OCI-LY7 (cell line): ENCODE measurements at regions not wholly inside any gene's neighbourhood (a gene's known extent, or its start where the extent isn't known, plus 50 kb on each side); places are given as distances from the start of the nearest gene placed in this dataset.
"Not testable (repeated sequence)": the region's sequence is repeated elsewhere in the genome, so short reads cannot be mapped to it uniquely, and the experiment has no call there.

Experiments used
- BruUV-seq: library from RNA; stranded (reverse); fragments of 400-500 nt; replicated peaks from 2 replicates; lab custom pipeline; 2021; lab: Mats Ljungman, UMichigan
- CTCF ChIA-PET: fragments of 300-600 bp; sonication (Branson Sonifier 250); formaldehyde crosslinking; loops from one replicate; lab custom pipeline; 2022; ENCODE audit warnings: antibody characterized with exemption; ENCODE audit not compliant: unreplicated experiment; lab: Charles Lee
- POLR2A ChIA-PET: fragments of 300-600 bp; sonication (Branson Sonifier 250); formaldehyde crosslinking; loops from one replicate; lab custom pipeline; 2022; ENCODE audit warnings: antibody characterized with exemption; lab: Charles Lee
- DNase-seq: peaks from one replicate; pipeline ENCODE4 v3.0.0-alpha.2; 2015; ENCODE audit warnings: low spot score
- H2AFZ ChIP-seq: fragments of 200-600 bp; sonication (generic), shearing (Covaris generic); 2 replicates; pipeline ENCODE4 v1.6.1; 2014; ENCODE audit warnings: mild to moderate bottlenecking, antibody characterized with exemption, low read length, moderate library complexity
- H3K27ac ChIP-seq: fragments of 200-600 bp; sonication (generic); 2 replicates; pipeline ENCODE4 v1.5.1; 2014; ENCODE audit warnings: mixed run types, low read depth, mild to moderate bottlenecking, moderate library complexity, low read length, inconsistent platforms; ENCODE audit not compliant: poor library complexity, severe bottlenecking
- H3K36me3 ChIP-seq: fragments of 200-600 bp; sonication (generic); 2 replicates; pipeline ENCODE4 v1.6.1; 2014; ENCODE audit warnings: mild to moderate bottlenecking, antibody characterized with exemption, low read length, moderate library complexity, mixed read lengths; ENCODE audit not compliant: insufficient read depth
- H3K4me1 ChIP-seq: fragments of 200-600 bp; sonication (generic); 2 replicates; pipeline ENCODE4 v1.5.1; 2014; ENCODE audit warnings: mild to moderate bottlenecking, low read length; ENCODE audit not compliant: insufficient read depth, poor library complexity, severe bottlenecking
- H3K4me2 ChIP-seq: fragments of 200-600 bp; sonication (generic); 2 replicates; pipeline ENCODE4 v1.6.1; 2014; ENCODE audit warnings: mild to moderate bottlenecking, low read length
- H3K4me3 ChIP-seq: fragments of 200-600 bp; sonication (generic); 2 replicates; pipeline ENCODE4 v1.5.1; 2014; ENCODE audit warnings: mild to moderate bottlenecking, low read depth, low read length; ENCODE audit not compliant: poor library complexity, severe bottlenecking
- H3K79me2 ChIP-seq: fragments of 200-600 bp; sonication (generic); 2 replicates; pipeline ENCODE4 v1.6.1; 2016; ENCODE audit warnings: low read depth, mild to moderate bottlenecking, low read length, moderate library complexity, mixed read lengths; ENCODE audit not compliant: insufficient read depth
- H3K9me2 ChIP-seq: fragments of 200-600 bp; sonication (generic); 2 replicates; pipeline ENCODE4 v1.6.1; 2016; ENCODE audit warnings: mild to moderate bottlenecking, low read length, mixed read lengths; ENCODE audit not compliant: insufficient read depth
- H3K9me3 ChIP-seq: fragments of 200-600 bp; sonication (generic); 2 replicates; pipeline ENCODE4 v1.6.1; 2014; ENCODE audit warnings: mild to moderate bottlenecking, mixed run types, low read length, mixed read lengths
- H4K20me1 ChIP-seq: fragments of 200-600 bp; sonication (generic); 2 replicates; pipeline ENCODE4 v1.6.1; 2014; ENCODE audit warnings: mild to moderate bottlenecking, antibody characterized with exemption, low read length, moderate library complexity, mixed read lengths; ENCODE audit not compliant: insufficient read depth
- EZH2phosphoT487 ChIP-seq: fragments of 200-600 bp; sonication (generic); IDR thresholded peaks from 2 replicates; pipeline ENCODE4 v1.6.1; 2018; ENCODE audit warnings: low read depth, borderline replicate concordance, mild to moderate bottlenecking, mixed run types, antibody characterized with exemption, low read length, moderate library complexity, mixed read lengths
- intact Hi-C: fragments of 100-400 bp; cut with micrococcal nuclease; formaldehyde crosslinking; loops from one replicate; pipeline ENCODE4 v1.10.0; 2022; ENCODE audit not compliant: unreplicated experiment
- TF ChIP-seq, protein P1 (sequence below): fragments of 200-600 bp; sonication (generic); conservative IDR thresholded peaks from 2 replicates; pipeline ENCODE4 v1.5.1; 2014; ENCODE audit warnings: mild to moderate bottlenecking, antibody characterized with exemption, low read length, moderate library complexity, mixed read lengths

GRCh38 chr4:184962125-184962638, 56.1 kb upstream of the HELT start:
- Histone ChIP-seq H3K9me2 (no peaks in the 10 kb centered on the region), H3K4me2 (no peak overlapping the region), H3K4me1 (no peaks in the 10 kb centered on the region), H2AFZ (no peak overlapping the region), H3K79me2 (no peaks in the 10 kb centered on the region), H3K4me3 (no peak overlapping the region), H3K27ac (no peak overlapping the region), H4K20me1 (no peaks in the 10 kb centered on the region), H3K36me3 (no peaks in the 10 kb centered on the region), H3K9me3 (no peaks in the 10 kb centered on the region)
- TF ChIP-seq EZH2phosphoT487: no peak
- TF ChIP-seq, protein P1, sequence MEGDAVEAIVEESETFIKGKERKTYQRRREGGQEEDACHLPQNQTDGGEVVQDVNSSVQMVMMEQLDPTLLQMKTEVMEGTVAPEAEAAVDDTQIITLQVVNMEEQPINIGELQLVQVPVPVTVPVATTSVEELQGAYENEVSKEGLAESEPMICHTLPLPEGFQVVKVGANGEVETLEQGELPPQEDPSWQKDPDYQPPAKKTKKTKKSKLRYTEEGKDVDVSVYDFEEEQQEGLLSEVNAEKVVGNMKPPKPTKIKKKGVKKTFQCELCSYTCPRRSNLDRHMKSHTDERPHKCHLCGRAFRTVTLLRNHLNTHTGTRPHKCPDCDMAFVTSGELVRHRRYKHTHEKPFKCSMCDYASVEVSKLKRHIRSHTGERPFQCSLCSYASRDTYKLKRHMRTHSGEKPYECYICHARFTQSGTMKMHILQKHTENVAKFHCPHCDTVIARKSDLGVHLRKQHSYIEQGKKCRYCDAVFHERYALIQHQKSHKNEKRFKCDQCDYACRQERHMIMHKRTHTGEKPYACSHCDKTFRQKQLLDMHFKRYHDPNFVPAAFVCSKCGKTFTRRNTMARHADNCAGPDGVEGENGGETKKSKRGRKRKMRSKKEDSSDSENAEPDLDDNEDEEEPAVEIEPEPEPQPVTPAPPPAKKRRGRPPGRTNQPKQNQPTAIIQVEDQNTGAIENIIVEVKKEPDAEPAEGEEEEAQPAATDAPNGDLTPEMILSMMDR: no peak
- ChIA-PET CTCF (no interaction called here), POLR2A (no interaction called here)
- DNase-seq: no peak
- intact Hi-C loops: no loop called here
- BruUV-seq: no TSS peak

DNA sequence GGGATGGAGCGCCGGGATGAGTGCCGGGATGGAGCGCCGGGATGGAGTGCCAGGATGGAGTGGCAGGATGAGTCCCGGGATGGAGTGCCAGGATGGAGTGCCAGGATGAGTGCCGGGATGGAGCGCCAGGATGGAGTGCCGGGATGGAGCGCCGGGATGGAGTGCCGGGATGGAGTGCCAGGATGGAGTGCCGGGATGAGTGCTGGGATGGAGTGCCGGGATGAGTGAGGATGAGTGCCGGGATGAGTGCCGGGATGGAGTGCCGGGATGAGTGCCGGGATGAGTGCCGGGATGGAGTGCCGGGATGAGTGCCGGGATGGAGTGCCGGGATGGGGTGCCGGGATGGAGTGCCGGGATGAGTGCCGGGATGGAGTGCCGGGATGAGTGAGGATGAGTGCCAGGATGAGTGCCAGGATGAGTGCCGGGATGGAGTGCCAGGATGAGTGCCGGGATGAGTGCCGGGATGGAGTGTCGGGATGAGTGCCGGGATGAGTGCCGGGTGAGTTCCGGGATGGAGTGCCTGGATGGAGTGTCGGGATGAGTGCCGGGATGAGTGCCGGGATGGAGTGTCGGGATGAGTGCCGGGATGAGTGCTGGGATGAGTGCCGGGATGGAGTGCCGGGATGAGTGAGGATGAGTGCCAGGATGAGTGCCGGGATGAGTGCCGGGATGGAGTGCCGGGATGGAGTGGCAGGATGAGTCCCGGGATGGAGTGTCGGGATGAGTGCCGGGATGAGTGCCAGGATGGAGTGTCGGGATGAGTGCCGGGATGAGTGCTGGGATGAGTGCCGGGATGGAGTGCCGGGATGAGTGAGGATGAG, 52.9 kb upstream of the HELT start:
- DNase-seq: peak; percentile 15
- H3K79me2 ChIP-seq, H3K4me1 ChIP-seq, H3K4me2 ChIP-seq, H3K9me2 ChIP-seq, BruUV-seq, H3K36me3 ChIP-seq, H2AFZ ChIP-seq, H4K20me1 ChIP-seq, intact Hi-C loops, H3K4me3 ChIP-seq, H3K27ac ChIP-seq, CTCF ChIA-PET, H3K9me3 ChIP-seq: not testable (repeated sequence)
- POLR2A ChIA-PET: interaction anchor here (0.6 to 0.7 kb wide), 2 partner anchors 20 to 305 kb away, joined by 3 to 5 read pairs; no protein-coding TSS in a partner anchor

GRCh38 chr4:184966051-184966691, 52.1 kb upstream of the HELT start:
- H3K4me2 ChIP-seq, H3K79me2 ChIP-seq, H3K9me3 ChIP-seq, H3K9me2 ChIP-seq, CTCF ChIA-PET, H3K4me3 ChIP-seq, H4K20me1 ChIP-seq, H3K4me1 ChIP-seq, intact Hi-C loops, H3K27ac ChIP-seq, H2AFZ ChIP-seq, H3K36me3 ChIP-seq, BruUV-seq, POLR2A ChIA-PET: not testable (repeated sequence)
- DNase-seq: peak; percentile 23

GRCh38 chr4:184967699-184968098, 50.6 kb upstream of the HELT start:
- peak; percentile 47 for DNase-seq
- H3K79me2 ChIP-seq, BruUV-seq, POLR2A ChIA-PET, H3K4me2 ChIP-seq, H3K4me3 ChIP-seq, H2AFZ ChIP-seq, H3K9me2 ChIP-seq, H3K36me3 ChIP-seq, intact Hi-C loops, H3K4me1 ChIP-seq, H3K27ac ChIP-seq, H4K20me1 ChIP-seq, CTCF ChIA-PET, H3K9me3 ChIP-seq: not testable (repeated sequence)
